Breast epithelium (tissue), 3 donors: ENCODE measurements at regions not wholly inside any gene's neighbourhood (a gene's known extent, or its start where the extent isn't known, plus 50 kb on each side); places are given as distances from the start of the nearest gene placed in this dataset.

Source experiments
- CTCF ChIP-seq, 3 donors: fragments of 450-650 bp; IDR thresholded peaks; one replicate each; pipeline ENCODE4 v1.5.1; 2016 to 2017; ENCODE audit warnings: antibody characterized with exemption in 3 of 3, mild to moderate bottlenecking in 3 of 3, moderate library complexity in 3 of 3
- POLR2A ChIP-seq: fragments of 450-650 bp; IDR thresholded peaks from one replicate; pipeline ENCODE4 v1.6.1; 2016; ENCODE audit warnings: antibody characterized with exemption, mild to moderate bottlenecking, moderate library complexity

GRCh38 chr6:163706500-163707087 is 292.1 kb downstream of the QKI start:
- TF ChIP-seq CTCF (IDR thresholded peaks at IDR 0.05) (no peak), POLR2A (no peak)
